Right lobe of liver (tissue), 6 donors: ENCODE measurements at regions not wholly inside any gene's neighbourhood (a gene's known extent, or its start where the extent isn't known, plus 50 kb on each side); places are given as distances from the start of the nearest gene placed in this dataset.
A peak's percentile ranks its signal among the peaks of the same experiment; 100 is the strongest.

Experiments used
- ATAC-seq, 4 donors: fragments of 200-7000 bp; cut with Tn5 transposase; one replicate each; pipeline ENCODE4 v1.9.1; 2020; ENCODE audit warnings: mild to moderate bottlenecking in 4 of 4, moderate library complexity in 4 of 4
- DNase-seq, 3 donors: peaks; one replicate each; pipeline ENCODE4 v3.0.0-alpha.2; 2020
- H3K27ac ChIP-seq, 3 donors: fragments of 200-600 bp; one replicate each; pipeline ENCODE4 v1.8.0; 2022
- H3K27me3 ChIP-seq, 2 donors: fragments of 200-600 bp; one replicate each; pipeline ENCODE4 v1.8.0; 2022
- H3K36me3 ChIP-seq, 4 donors: fragments of 200-600 bp; sonication (generic) in 1 of 4; one replicate each; pipeline versions ENCODE4 v1.5.1 to v1.8.0; 2017 to 2022; ENCODE audit warnings: control low read depth in 1 of 4
- H3K4me1 ChIP-seq, 4 donors: fragments of 200-600 bp; sonication (generic) in 1 of 4; one replicate each; pipeline versions ENCODE4 v1.5.1 to v1.8.0; 2017 to 2022; ENCODE audit warnings: control low read depth in 1 of 4
- H3K4me3 ChIP-seq, 3 donors: fragments of 200-600 bp; one replicate each; pipeline ENCODE4 v1.8.0; 2022
- H3K9me3 ChIP-seq, 4 donors: fragments of 200-600 bp; sonication (generic) in 1 of 4; one replicate each; pipeline versions ENCODE4 v1.5.1 to v1.8.0; 2017 to 2022; ENCODE audit warnings: control low read depth in 1 of 4
- CTCF ChIP-seq, 4 donors: fragments of 200-600 bp in 3 of 4; fragments of 450-650 bp in 1 of 4; IDR thresholded peaks; one replicate each; pipeline versions ENCODE4 v1.5.1 to v1.8.0; 2016 to 2022; ENCODE audit warnings: antibody characterized with exemption in 4 of 4, mild to moderate bottlenecking in 2 of 4
- POLR2A ChIP-seq: fragments of 450-650 bp; IDR thresholded peaks from one replicate; pipeline ENCODE4 v1.6.1; 2017; ENCODE audit warnings: antibody characterized with exemption, mild to moderate bottlenecking
- WGBS: methylation state at CpG from one replicate; pipeline ENCODE4 v1.1.6; 2018; ENCODE audit warnings: low coverage, low lambda C conversion rate; ENCODE audit not compliant: insufficient coverage; ENCODE audit errors: missing lambda C conversion rate; 5-methylcytosine and 5-hydroxymethylcytosine counted together
- intact Hi-C, 2 donors: fragments of 100-400 bp; cut with DNase I; formaldehyde crosslinking; loops; one replicate each; pipeline versions ENCODE4 v1.11.2 to v1.14.1; 2022
- donor health status: DM: no; HTN: yes; CAD: no.
- donor health status: DM: no; HTN: no; CAD: no.
- donor health status: DM: no; HTN: no; CAD: no.
- donor health status: DM: no; HTN: yes; CAD: no.
- donor health status: DM: no; HTN: yes; CAD: no.

- Histone ChIP-seq H3K4me1 (peaks cover 0 to 35% (median 10%) of the 10 kb centered on the region in 4 donors), H3K27me3 (no peaks in the 10 kb centered on the region), H3K4me3 (no peak overlapping the region), H3K9me3 (no peaks in the 10 kb centered on the region), H3K27ac (peak overlapping the region in 2 of 3 donors; percentile 13 to 39), H3K36me3 (no peaks in the 10 kb centered on the region)
- intact Hi-C loops = no loop called here
- ATAC-seq = peak; percentile 94 to 96 (median 94)
- DNase-seq = peak; percentile 85 to 94 (median 92)
- WGBS = 7% methylated on average over 7 of the region's 7 CpGs
- TF ChIP-seq CTCF (IDR thresholded peaks at IDR 0.05) = no peak
- TF ChIP-seq POLR2A = no peak
These were observed 67.8 kb upstream of the RALGAPA2 start for GRCh38 chr20:20780127-20780824.

GRCh38 chr20:20778676-20779075, 66.2 kb upstream of the RALGAPA2 start:
- intact Hi-C loops = no loop called here
- TF ChIP-seq CTCF (IDR thresholded peaks at IDR 0.05) (no peak), POLR2A (no peak)
- H3K4me3 ChIP-seq = no peak overlapping the region
- no peak overlapping the region for H3K27ac ChIP-seq
- DNase-seq (no peak), ATAC-seq (no peak)
- no peaks in the 10 kb centered on the region for H3K9me3 ChIP-seq
- H3K27me3 ChIP-seq = no peaks in the 10 kb centered on the region
- 93% methylated on average over 2 of the region's 2 CpGs for WGBS
- peaks cover 0 to 35% (median 10%) of the 10 kb centered on the region in 4 donors for H3K4me1 ChIP-seq
- H3K36me3 ChIP-seq = no peaks in the 10 kb centered on the region

- ATAC-seq (no peak), DNase-seq (no peak)
- Histone ChIP-seq H3K4me3 (no peak overlapping the region), H3K27ac (no peak overlapping the region), H3K9me3 (no peaks in the 10 kb centered on the region), H3K36me3 (no peaks in the 10 kb centered on the region), H3K4me1 (no peaks in the 10 kb centered on the region), H3K27me3 (no peaks in the 10 kb centered on the region)
- no peak for TF ChIP-seq CTCF (IDR thresholded peaks at IDR 0.05)
- no peak for TF ChIP-seq POLR2A
- WGBS = 95% methylated on average over 2 of the region's 3 CpGs
- intact Hi-C loops = no loop called here
These were observed 60.1 kb upstream of the RALGAPA2 start for GRCh38 chr20:20772497-20773085.

GRCh38 chr20:20768202-20768815, 55.9 kb upstream of the RALGAPA2 start:
- Histone ChIP-seq H3K4me3 (no peak overlapping the region), H3K27me3 (no peaks in the 10 kb centered on the region), H3K4me1 (no peaks in the 10 kb centered on the region), H3K27ac (no peak overlapping the region), H3K36me3 (no peaks in the 10 kb centered on the region), H3K9me3 (no peaks in the 10 kb centered on the region)
- DNase-seq = no peak
- intact Hi-C loops = no loop called here
- ATAC-seq = peak in 1 of 4 donors; percentile 44
- 80% methylated on average over 1 of the region's 30 CpGs for WGBS
- TF ChIP-seq POLR2A = no peak
- no peak for TF ChIP-seq CTCF (IDR thresholded peaks at IDR 0.05)
